Cerebellar nuclear complex (tissue), 1 donor: ENCODE measurements at regions not wholly inside any gene's neighbourhood (a gene's known extent, or its start where the extent isn't known, plus 50 kb on each side); places are given as distances from the start of the nearest gene placed in this dataset.

Experiments used
- DNase-seq, 2 experiments: peaks; one replicate each; lab custom pipeline; 2025; lab: John Stamatoyannopoulos, UW

DNA sequence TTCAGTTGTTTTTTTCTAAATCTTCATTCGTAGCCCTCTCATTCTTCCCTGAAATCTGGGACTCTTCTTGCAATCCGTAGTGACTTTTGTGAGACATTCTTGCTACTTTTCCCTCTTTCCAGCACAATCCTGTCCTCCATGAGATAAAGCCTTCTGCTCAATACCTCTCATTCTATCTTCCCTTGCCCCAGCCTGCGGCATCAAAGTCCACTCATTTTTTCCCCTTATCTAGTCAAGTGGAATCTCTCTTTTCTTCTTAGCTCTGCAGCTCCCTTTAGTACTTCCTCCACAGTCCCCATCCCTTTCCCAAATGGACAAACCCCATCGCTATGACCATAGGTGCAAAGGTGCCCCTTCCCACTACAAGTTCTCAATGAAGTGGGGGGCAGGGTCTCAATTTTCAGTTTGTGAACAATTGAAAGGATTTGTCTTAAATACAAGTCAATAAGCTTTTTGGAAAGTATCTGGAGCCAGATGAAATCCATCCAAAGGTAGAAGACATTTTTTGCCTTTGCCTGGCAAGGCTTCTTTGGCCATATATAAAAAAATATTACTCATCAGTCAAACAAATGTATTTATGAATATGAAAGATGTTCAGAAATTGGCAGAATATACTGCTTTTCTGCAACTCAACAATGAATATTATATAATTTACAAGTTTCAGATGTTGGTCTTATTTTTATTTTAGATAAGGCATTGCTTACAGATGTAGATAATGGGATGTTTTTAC is 179.4 kb downstream of the SNAPC1 start:
- DNase-seq: no peak

DNA sequence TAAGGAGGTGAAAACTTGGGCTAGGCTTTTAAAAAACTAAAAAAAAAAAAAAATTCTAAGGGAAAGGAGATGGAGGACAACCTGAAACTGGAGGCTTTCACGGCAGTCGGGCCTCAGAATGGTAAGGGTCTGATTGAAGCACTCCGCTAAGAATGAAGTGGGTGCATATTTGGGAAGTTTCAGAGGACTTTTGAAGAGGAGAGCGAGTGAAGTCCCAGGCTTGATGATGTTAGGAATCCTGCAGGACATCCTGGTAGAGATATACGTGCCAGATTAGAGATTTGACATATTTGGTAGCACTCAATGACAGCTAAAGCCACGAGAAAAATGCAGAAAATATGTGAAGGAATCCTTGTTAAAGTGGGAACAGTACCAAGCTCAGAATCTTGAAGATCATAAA is 186.2 kb downstream of the SNAPC1 start:
- no peak for DNase-seq

DNA sequence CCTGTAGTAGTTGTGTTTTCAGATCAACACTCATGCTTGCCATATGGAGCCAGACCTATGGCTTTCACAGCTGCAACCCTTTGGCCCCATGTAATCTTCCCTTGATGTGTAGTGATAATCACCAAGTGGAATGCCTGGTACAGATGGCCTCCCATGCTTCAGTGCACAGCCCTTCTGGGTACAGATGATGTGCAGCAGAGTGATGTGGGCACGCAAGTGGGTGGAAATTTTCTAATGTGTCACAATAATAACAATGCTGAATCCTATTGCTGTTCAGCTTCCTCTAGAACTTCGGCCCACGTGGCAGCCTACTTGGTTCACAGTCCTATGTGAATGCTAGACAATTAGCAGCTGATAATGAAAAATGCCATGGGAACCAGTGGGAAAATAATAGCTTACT is 188.1 kb downstream of the SNAPC1 start:
- no peak for DNase-seq

DNA sequence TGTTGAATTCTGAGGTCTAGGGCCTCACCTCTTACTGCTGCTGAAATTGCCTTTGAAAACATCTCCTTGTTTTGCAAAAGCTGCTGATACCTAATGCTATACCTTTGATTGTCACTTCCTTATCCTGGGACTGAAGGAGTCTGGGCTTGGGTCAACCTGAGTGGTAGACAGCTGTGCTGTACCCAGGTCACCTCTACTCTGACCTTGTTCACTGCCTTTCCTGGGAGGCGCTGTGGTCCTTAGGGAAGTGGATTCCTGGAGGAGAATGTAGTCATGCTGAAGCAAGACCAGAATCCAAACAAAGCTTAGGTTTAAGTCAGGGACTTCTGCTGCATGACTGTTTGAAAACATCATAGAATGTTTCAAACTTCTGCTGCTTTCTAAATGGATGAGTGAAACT is 191.4 kb downstream of the SNAPC1 start:
- DNase-seq: no peak

DNA sequence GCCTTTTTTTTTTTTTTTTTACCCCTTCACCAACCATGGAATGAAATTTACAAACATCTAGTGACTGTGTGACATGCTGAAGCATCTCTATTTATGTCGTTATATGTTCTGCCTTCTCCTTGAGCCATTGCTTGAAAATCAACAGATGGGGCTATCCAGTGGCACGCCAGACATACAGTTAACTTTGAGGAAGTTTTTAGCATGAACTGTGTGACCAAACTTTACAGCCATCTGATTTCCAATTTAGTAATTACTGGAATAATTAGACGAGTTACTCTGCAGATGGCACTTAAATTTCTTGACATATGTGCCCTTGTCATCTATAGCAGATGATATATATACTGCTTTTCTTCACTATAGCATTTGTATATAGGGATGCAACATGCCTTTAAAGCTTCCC is 192.1 kb downstream of the SNAPC1 start:
- DNase-seq: no peak

DNA sequence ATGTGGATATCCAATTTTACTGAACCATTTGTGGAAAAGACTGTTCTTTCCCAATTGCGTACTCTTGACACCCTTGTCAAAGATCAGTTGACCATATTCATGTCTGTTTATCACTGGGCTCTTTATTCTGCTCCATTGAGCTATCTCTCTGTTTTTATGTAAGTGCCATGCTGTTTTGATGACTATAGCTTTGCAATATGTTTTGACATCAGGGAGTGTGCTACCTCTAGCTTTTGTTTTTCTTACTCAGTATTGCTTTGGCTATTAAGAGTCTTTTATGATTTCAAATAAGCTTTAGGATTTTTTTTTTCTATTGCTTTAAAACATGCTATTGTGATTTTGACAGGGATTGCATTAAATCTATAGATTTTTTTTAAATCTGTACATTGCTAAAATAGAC is 194.3 kb downstream of the SNAPC1 start:
- no peak for DNase-seq

DNA sequence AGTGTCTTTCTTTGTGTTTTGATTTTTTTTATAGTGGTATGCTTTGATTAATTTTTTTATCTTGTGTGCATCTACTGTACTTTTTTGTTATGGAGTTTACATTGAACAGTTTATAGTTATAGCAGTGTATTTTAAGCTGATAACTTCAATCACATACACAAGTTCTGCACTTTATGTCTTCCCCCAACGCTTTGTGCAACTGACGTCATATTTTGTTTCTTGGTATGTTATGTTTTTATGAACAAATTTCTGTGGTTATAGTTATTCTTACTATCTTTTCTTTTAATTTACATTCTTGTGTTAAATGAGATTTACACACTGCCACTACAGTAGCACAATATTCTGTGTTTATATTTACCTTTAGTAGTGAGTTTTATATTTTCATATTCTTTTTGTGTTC is 197.1 kb downstream of the SNAPC1 start:
- DNase-seq: no peak

DNA sequence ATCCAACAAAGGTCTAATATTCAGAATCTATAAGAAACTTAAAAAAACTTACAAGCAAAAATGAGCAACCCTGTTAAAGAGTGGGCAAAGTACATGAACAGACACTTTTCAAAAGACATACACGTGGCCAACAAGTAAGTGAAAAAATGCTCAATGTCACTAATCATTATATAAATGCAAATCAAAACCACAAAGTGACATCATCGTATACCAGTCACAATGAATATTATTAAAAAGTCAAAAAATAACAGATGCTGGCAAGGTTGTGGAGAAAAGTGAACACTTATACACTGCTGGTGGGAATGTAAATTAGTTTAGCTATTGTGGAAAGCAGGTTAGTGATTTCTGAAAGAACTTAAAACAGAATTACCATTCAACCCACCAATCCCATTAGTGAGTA is 199.1 kb downstream of the SNAPC1 start:
- DNase-seq: no peak

DNA sequence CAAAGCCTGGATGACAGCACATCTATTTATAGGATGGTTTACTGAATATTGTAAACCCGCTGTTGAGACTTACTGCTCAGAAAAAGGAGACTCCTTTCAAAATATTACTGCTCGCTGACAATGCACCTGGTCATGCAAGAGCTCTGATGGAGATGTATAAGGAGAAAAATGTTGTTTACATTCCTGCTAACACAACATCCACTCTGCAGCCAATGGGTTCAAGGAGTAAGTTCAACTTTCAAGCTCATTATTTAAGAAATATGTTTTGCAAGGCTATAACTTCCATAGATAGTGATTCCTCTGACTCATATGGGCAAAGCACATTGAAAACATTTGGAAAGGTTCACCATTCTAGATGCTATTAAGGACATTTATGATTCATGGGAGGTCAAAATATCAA is 201.7 kb downstream of the SNAPC1 start:
- DNase-seq: no peak

DNA sequence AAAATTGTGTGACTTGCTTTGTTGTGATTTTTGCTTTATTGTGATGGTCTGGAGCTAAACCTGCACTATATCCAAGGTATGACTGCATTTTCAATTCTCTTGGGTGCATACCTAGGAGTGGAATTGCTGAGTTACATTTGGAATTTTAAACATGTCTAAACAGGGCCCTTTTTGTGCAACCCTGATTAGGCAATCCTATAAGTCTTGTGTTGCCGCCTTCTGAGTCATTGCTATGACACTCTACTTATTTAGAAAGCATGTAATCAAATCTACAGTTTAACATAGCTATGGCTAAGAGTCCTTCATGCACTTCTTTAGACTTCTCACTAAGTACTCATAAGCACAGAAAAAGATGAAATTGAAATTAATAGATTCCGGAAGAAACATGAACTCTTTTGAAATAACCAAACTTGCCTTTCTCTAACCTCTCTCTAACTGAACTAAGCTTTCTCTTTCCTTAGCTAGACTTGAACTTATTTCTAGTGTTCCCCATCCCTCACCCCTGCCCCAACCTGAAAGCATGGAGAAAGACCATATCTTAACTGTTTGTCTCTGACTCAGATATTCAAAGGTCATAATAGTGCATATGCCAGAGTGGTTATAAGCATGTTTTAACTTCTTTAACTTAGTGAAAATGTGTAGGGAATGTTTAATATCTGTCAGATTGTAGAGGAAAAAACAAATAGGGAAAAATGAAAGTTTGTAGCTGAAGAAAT is 203.0 kb downstream of the SNAPC1 start:
- no peak for DNase-seq

DNA sequence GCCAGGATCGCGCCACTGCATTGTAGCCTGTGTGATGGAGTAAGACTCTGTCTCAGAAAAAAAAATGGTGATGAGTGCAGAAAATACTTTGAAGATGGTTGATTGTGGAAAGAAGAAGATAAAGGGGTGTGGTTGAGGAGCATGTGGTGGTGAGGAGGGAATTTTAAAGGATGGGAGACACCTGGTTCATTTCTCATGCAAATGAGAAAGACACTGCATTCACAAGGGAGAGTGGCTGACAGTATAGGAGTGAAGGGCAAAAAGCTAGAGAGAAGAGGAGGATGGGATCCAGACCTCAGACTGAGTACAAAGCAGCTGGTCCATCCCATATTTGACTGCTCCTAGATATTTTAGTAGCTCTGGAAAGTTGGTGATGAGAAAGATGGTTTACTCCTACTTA is 206.0 kb downstream of the SNAPC1 start:
- no peak for DNase-seq

DNA sequence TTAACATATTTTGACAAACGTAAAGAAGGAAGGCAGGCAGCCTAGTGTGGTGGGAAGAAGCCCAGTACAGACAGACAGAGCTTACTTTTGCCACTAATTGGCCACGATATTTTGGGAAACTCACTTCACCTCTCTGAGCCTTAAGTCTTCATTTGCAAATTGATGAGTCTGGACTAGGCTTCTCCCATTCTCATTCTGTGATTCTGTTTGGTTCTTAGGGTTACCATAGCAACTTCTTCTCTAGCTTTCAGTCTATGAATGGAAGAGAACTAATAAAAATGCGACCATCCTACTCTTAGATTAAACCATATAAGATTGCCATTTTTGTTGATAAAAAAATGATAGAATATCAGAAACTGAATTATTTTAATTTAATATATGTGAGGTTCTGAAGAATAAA is 210.5 kb downstream of the SNAPC1 start:
- no peak for DNase-seq

DNA sequence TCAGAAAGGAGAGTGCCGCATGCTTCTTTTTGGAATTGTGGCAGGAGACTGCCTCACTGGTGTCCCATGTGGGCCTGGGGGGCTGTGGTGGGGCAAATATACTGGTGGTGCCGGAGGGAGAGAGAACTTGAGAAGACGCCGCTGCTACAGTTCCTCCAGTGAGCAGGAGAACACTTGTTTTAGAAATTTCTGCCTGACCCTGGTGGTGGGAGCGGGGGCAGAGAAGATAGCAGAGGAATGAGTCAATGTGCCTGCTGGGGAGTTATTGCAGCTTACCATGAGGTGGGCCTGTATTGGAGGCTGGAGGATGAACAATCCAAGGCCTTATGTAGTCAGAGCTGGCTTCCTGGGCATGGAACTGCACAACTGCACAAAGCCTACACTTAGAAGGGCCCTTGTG is 211.8 kb downstream of the SNAPC1 start:
- DNase-seq: no peak

DNA sequence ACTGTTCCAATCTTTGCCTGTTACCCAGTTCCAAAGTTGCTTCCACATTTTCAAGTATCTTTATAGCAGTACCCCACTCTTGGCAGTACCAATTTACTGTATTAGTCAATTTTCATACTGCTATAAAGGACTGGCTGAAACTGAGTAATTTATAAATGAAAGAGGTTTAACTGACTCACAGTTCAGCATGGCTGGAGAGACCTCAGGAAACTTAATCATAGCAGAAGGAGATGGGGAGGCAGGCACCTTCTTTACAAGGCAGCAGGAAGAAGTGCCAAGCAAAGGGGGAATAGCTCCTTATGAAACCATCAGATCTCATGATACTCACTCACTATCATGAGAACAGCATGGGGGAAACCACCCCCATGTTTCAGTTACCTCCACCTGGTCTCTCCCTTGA is 215.0 kb downstream of the SNAPC1 start:
- no peak for DNase-seq

DNA sequence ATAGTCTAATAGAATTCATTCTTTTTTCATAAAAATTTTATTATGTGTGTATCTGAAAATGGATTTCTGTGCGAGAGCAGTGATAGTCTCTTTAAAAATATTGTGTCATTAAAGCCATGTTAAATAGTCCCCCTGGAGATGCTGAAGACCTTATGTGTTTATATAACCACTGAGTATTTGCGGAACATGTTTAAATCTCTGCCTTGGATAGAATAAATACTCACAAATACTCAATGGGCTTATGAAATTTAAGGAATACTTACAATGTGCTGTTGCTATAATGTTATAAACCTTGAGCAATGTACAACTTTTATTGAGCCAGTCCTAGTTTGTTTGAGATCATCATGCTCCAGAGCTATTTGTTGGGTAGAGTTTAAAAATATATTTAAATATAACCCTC is 226.0 kb downstream of the SNAPC1 start:
- DNase-seq: no peak

DNA sequence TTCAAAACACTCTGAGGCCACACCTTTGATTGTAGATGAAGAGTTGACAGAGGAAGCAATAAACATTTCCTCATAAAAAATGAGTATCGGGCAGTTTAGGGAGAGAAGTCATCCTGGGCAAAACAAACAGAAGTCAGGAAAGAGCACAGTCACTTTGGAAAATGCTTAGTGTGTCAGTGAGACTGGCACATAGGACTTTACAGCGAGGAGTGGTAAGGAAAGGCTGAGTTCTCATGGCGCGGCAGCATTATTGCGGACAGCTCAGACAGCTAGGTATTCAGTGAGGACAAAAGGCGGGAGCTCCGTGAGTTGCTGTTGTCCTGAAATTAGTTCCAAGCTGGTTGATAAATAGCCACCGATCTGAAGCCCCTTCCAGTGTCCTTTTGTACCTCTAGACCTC is 229.9 kb downstream of the SNAPC1 start:
- no peak for DNase-seq

DNA sequence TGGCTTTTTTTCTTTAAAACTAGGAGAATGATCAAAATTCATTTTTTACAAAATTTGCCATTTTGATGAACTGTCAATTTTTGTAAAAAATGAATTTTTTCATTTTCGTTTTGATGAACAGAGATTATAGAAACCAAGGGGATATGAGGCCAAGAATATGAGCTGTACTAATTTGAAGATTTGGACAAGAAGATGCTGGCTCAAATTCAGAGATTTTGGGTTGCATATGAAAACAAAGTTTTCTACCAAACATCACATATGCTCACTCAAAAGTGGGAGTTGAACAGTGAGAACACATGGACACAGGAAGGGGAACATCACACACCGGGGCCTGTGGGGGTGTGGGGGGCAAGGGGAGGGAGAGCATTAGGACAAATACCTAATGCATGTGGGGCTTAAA is 230.7 kb downstream of the SNAPC1 start:
- DNase-seq: no peak

DNA sequence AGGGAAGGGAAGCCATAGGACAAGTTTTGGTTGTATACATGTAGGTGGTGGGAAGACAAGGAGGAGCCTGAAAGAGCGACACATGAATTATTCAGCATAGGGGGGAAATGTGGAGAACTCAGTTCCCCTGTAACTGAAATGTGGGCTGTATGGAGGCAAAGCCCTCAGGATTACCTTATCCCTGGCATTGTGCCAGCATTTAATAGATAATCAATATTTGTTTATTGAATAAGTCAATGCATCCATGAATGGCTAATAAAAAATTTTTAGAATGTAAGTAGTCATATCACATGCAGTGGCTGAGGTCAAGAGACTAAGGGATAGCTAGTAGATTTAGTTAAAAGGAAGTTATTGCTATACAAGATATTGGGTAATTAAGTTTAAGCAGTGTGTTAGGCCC is 232.4 kb downstream of the SNAPC1 start:
- DNase-seq: no peak

DNA sequence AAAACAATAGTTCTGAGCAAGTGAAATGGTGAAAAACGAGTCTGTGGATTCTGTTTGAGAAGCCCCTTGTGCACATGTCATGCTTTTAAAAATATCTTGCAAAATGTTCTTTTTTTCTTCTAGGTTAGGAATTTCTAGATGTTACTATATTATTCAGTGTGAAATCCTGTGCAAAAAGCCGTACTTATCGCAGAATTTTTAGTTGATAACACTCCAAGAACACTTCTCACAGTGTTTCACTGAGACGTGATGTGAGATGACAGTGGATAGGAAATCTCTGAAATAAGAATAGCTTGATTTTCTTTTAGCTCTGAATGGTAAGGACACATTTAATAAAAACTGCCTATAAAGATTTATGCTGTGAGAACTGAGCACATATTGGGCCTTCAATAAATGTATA is 234.5 kb downstream of the SNAPC1 start:
- DNase-seq: no peak

DNA sequence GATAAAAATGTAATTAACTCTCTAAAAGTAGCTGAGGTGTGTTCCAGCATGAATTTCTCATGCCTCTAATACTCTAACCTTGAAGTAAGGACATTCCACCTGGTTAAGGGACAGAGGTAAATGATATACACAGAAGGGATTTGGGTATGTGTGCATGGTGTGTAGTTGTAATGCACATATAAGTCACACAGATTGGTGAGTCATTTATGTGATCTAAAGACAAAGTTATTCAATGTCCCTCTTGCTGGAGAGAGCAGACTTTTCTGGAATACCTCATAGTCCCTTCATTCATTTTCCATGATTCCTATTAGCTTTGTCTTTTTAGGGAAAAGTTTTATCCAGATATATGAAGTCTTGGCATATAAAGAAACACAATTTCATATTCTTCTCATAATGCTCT is 234.9 kb downstream of the SNAPC1 start:
- DNase-seq: no peak

DNA sequence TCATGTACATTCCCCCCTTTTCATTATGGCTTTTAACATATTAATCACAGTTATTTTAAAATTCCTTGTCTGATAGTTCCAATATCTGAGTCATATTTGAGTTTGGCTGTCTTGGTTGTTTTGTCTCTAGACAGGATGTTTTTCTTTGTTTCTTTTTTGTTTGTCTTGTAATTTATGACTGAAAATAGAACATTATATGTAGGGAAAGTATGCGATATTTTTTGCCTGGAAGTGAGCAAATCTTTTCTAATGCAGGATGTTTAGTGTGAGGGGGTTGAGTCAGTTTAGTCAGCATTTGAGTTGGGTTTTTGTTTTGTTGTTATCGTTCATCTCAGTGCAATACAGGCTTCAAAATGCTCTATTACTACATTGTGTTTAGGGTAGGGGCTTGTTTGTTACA is 239.7 kb downstream of the SNAPC1 start:
- DNase-seq: no peak

DNA sequence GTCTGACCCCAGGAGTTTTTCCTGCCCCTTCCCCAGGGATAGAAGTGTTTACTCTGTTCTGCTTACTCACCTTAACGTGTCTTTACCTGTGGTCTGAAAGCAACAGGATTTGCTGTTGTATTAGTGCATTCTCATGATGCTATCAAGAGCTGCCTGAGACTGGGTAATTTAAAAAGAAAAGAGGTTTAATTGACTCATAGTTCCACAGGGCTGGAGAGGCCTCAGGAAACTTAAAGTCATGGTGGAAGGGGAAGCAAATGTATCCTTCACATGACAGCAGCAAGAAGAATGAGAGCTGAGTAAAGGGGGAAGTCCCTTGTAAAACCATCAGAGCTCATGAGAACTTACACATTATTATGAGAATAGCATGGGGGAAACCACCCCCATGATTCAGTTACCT is 240.4 kb downstream of the SNAPC1 start:
- no peak for DNase-seq

DNA sequence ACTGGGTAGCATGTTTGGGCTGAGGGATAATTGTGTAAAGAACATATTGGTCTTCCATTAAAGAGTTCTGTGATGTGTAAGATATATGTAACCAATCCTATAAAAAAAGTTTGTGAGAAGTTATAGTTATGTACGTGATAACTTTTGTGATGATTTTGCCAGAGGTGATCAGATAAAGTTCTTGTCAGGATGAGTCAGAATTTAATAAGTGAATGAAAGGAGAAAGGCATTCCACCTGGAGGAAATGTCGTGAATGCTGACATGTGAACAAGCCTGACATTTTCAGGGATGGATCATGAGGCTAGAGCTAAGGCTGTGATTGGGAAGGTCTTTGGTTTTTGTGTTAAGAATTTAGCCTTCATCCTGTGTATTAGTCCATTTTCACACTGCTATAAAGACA is 241.5 kb downstream of the SNAPC1 start:
- no peak for DNase-seq

DNA sequence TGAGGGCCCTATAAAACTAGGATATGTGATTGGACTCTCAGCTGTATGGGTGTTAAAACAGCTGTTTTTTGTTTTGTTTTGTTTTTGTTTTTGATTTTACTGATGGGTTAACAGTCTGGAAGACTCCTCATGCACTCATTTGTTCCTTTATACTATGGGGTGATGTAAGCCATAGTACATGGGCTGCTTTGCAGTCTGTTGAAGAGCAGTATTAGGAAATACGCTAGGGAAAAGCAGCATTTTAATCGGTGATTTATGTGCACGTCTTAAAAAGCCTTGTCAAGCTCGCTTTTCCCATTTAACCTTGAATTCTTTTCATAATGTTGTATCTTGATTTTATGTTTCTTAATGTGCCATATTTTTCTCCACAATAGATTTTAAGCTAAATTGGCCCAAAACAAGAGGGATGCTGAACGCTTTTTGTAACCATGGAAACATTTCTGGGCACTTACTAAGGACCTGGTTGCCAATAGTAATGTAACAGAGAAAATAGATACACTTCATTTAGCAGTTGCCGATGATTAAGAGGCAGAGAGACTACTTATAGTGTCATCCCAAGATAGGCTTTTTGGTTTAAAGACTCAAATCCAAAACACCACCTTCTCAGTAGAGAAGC is 244.0 kb downstream of the SNAPC1 start:
- no peak for DNase-seq
